ENCODE measurements at regions not wholly inside any gene's neighbourhood (a gene's known extent, or its start where the extent isn't known, plus 50 kb on each side); places are given as distances from the start of the nearest gene placed in this dataset.

- H3K27me3 ChIP-seq (ENCODE audit: control insufficient read depth in 2 of 2, insufficient read depth in 1 of 2, low read length in 1 of 2): no peaks in the 10 kb centered on the region
- H3K27ac ChIP-seq (ENCODE audit: low read depth in 1 of 2, low read length in 1 of 2): no peak overlapping the region
- no peaks in the 10 kb centered on the region for H3K9me3 ChIP-seq (ENCODE audit: control insufficient read depth in 2 of 2, insufficient read depth in 1 of 2, low read length in 1 of 2)
- no peaks in the 10 kb centered on the region for H3K4me1 ChIP-seq (ENCODE audit: control insufficient read depth in 2 of 2, insufficient read depth in 2 of 2, low read length in 2 of 2)
- no peak overlapping the region for H3K4me3 ChIP-seq (ENCODE audit: low read length in 2 of 2)
- no peaks in the 10 kb centered on the region for H3K36me3 ChIP-seq (ENCODE audit: control insufficient read depth in 2 of 2, insufficient read depth in 2 of 2, low read length in 1 of 2)
- no peak for DNase-seq (ENCODE audit: low read depth in 6 of 9, low spot score in 9 of 9)
These were observed 145.5 kb downstream of the MPP7 start for GRCh38 chr10:28157379-28157778.

DNA sequence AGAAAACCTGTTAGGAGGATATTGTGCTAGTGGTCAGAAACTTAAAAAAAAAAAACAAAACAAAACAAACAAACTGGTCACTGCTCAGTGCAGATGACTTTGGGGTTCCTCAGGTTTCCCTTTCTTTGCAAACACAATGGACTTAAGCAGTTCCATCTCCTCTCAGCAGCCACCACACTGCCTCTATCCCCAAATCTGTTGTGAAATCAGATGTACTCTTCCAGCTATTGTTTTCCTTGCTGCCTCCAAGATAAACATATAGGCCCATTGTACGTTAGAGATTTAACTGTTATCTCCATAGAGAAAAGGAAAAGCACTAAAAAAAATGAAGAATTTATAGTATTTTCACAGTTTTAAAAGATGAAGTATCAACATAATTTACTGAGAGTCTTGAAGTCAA is 147.1 kb downstream of the MPP7 start:
- no peak overlapping the region for H3K4me3 ChIP-seq (ENCODE audit: low read length in 2 of 2)
- no peaks in the 10 kb centered on the region for H3K9me3 ChIP-seq (ENCODE audit: control insufficient read depth in 2 of 2, insufficient read depth in 1 of 2, low read length in 1 of 2)
- no peaks in the 10 kb centered on the region for H3K36me3 ChIP-seq (ENCODE audit: control insufficient read depth in 2 of 2, insufficient read depth in 2 of 2, low read length in 1 of 2)
- no peaks in the 10 kb centered on the region for H3K27me3 ChIP-seq (ENCODE audit: control insufficient read depth in 2 of 2, insufficient read depth in 1 of 2, low read length in 1 of 2)
- H3K4me1 ChIP-seq (ENCODE audit: control insufficient read depth in 2 of 2, insufficient read depth in 2 of 2, low read length in 2 of 2): no peaks in the 10 kb centered on the region
- no peak for DNase-seq (ENCODE audit: low read depth in 6 of 9, low spot score in 9 of 9)
- WGBS: 93% methylated on average over 1 of the region's 1 CpG
- no peak overlapping the region for H3K27ac ChIP-seq (ENCODE audit: low read depth in 1 of 2, low read length in 1 of 2)

DNA sequence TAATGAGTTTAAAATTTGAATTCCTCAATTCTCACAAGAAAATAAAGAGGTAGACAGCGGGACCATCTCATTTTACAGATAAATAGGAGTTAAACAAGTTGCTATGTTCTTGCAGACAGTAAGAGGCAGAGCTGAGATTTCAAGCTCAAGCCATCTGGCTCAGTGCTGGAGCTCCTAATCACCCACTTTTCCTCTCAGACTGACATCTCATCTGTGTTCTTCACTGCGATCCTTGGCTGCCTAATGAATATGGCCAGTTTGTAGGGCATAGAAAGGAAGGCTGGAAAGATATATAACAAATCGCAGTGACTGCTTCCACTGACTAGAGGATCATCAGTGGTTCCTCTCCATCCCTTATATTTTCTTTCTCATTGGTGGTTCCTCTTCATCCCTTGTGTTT is 151.2 kb downstream of the MPP7 start:
- no peaks in the 10 kb centered on the region for H3K36me3 ChIP-seq (ENCODE audit: control insufficient read depth in 2 of 2, insufficient read depth in 2 of 2, low read length in 1 of 2)
- H3K27me3 ChIP-seq (ENCODE audit: control insufficient read depth in 2 of 2, insufficient read depth in 1 of 2, low read length in 1 of 2): no peaks in the 10 kb centered on the region
- DNase-seq (ENCODE audit: low read depth in 6 of 9, low spot score in 9 of 9): no peak
- no peak overlapping the region for H3K4me3 ChIP-seq (ENCODE audit: low read length in 2 of 2)
- 80% methylated on average over 3 of the region's 3 CpGs for WGBS
- no peaks in the 10 kb centered on the region for H3K4me1 ChIP-seq (ENCODE audit: control insufficient read depth in 2 of 2, insufficient read depth in 2 of 2, low read length in 2 of 2)
- H3K27ac ChIP-seq (ENCODE audit: low read depth in 1 of 2, low read length in 1 of 2): no peak overlapping the region
- no peaks in the 10 kb centered on the region for H3K9me3 ChIP-seq (ENCODE audit: control insufficient read depth in 2 of 2, insufficient read depth in 1 of 2, low read length in 1 of 2)

GRCh38 chr10:28149746-28150145 is 150.9 kb upstream of the ODAD2 start:
- H3K27me3 ChIP-seq (ENCODE audit: control insufficient read depth in 2 of 2, insufficient read depth in 1 of 2, low read length in 1 of 2): no peaks in the 10 kb centered on the region
- no peak for DNase-seq (ENCODE audit: low read depth in 6 of 9, low spot score in 9 of 9)
- no peak overlapping the region for H3K27ac ChIP-seq (ENCODE audit: low read depth in 1 of 2, low read length in 1 of 2)
- H3K4me1 ChIP-seq (ENCODE audit: control insufficient read depth in 2 of 2, insufficient read depth in 2 of 2, low read length in 2 of 2): no peaks in the 10 kb centered on the region
- no peak overlapping the region for H3K4me3 ChIP-seq (ENCODE audit: low read length in 2 of 2)
- no peaks in the 10 kb centered on the region for H3K36me3 ChIP-seq (ENCODE audit: control insufficient read depth in 2 of 2, insufficient read depth in 2 of 2, low read length in 1 of 2)
- H3K9me3 ChIP-seq (ENCODE audit: control insufficient read depth in 2 of 2, insufficient read depth in 1 of 2, low read length in 1 of 2): no peaks in the 10 kb centered on the region
- 96% methylated on average over 7 of the region's 7 CpGs for WGBS

DNA sequence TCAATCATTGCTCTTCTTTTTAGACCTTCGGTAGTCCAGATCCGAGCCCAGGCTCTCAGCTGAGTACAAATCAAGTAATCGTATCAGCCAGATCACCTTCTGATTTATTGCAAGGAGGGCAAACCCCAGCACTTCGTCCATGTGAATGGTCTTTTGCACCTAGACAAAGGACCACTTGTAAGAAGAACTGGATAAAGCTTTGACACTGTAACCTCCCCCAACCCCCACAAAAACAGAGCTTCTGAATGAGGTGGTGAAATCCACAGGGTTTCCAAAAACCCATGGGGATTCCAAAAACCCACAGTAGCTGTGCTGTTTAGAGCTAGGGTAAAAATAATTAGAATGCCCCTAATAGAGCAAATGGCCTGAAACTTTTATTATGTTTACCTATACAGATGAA is 148.8 kb upstream of the ODAD2 start:
- H3K9me3 ChIP-seq (ENCODE audit: control insufficient read depth in 2 of 2, insufficient read depth in 1 of 2, low read length in 1 of 2): no peaks in the 10 kb centered on the region
- no peak for DNase-seq (ENCODE audit: low read depth in 6 of 9, low spot score in 9 of 9)
- no peaks in the 10 kb centered on the region for H3K36me3 ChIP-seq (ENCODE audit: control insufficient read depth in 2 of 2, insufficient read depth in 2 of 2, low read length in 1 of 2)
- H3K4me3 ChIP-seq (ENCODE audit: low read length in 2 of 2): no peak overlapping the region
- H3K4me1 ChIP-seq (ENCODE audit: control insufficient read depth in 2 of 2, insufficient read depth in 2 of 2, low read length in 2 of 2): no peaks in the 10 kb centered on the region
- H3K27ac ChIP-seq (ENCODE audit: low read depth in 1 of 2, low read length in 1 of 2): no peak overlapping the region
- WGBS: 96% methylated on average over 4 of the region's 4 CpGs
- no peaks in the 10 kb centered on the region for H3K27me3 ChIP-seq (ENCODE audit: control insufficient read depth in 2 of 2, insufficient read depth in 1 of 2, low read length in 1 of 2)

- WGBS: 96% methylated on average over 2 of the region's 2 CpGs
- Histone ChIP-seq H3K36me3 (ENCODE audit: control insufficient read depth in 2 of 2, insufficient read depth in 2 of 2, low read length in 1 of 2) (no peaks in the 10 kb centered on the region), H3K27ac (ENCODE audit: low read depth in 1 of 2, low read length in 1 of 2) (no peak overlapping the region), H3K27me3 (ENCODE audit: control insufficient read depth in 2 of 2, insufficient read depth in 1 of 2, low read length in 1 of 2) (no peaks in the 10 kb centered on the region), H3K4me3 (ENCODE audit: low read length in 2 of 2) (no peak overlapping the region), H3K9me3 (ENCODE audit: control insufficient read depth in 2 of 2, insufficient read depth in 1 of 2, low read length in 1 of 2) (no peaks in the 10 kb centered on the region), H3K4me1 (ENCODE audit: control insufficient read depth in 2 of 2, insufficient read depth in 2 of 2, low read length in 2 of 2) (no peaks in the 10 kb centered on the region)
- no peak for DNase-seq (ENCODE audit: low read depth in 6 of 9, low spot score in 9 of 9)
These were observed 140.3 kb upstream of the ODAD2 start for GRCh38 chr10:28139138-28139537.

DNA sequence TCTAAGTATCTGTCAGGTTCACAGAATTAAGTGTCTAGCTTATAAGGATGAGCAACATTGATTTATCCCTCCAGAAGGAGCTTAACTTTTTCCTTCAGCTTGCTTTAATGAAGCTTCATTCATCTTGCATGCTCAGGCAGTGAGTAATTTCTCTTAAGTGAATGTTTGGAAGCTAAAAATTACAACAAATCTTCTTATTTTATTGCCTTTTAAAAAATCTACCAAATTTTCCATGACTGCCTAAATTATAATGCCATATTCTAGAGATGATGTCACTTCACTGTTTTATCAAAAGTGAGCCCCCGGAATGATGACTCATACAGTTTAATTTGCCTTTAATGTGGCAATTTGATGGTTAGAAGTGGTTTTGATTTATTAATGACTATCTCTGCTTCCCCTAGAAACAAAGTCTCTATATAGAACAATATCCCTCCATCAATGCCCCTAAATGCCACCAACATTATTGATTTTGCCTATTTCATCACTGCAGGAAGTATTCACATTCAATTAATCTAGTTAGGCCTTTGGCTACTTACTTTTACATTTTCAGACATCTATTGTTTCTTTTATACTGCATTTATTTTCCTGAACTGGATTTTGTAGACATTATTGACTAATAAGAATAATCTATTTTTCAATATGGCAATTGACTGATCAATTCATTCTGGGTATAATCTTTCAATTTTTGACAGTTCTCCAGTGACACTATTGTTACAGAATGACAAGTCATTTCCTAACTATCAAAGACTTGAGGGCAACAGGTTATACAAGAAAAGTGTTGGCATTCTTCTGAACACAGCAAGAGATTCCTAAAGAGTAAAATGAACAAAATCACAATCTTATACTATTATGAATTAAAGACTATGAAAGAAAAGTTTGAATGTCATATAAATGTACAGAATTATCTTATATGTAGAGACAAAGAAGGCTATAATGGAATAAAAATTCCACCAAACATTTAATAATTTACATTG is 139.3 kb upstream of the ODAD2 start:
- 95% methylated on average over 1 of the region's 1 CpG for WGBS
- Histone ChIP-seq H3K27ac (ENCODE audit: low read depth in 1 of 2, low read length in 1 of 2) (no peak overlapping the region), H3K4me3 (ENCODE audit: low read length in 2 of 2) (no peak overlapping the region), H3K27me3 (ENCODE audit: control insufficient read depth in 2 of 2, insufficient read depth in 1 of 2, low read length in 1 of 2) (no peaks in the 10 kb centered on the region), H3K9me3 (ENCODE audit: control insufficient read depth in 2 of 2, insufficient read depth in 1 of 2, low read length in 1 of 2) (no peaks in the 10 kb centered on the region), H3K36me3 (ENCODE audit: control insufficient read depth in 2 of 2, insufficient read depth in 2 of 2, low read length in 1 of 2) (no peaks in the 10 kb centered on the region), H3K4me1 (ENCODE audit: control insufficient read depth in 2 of 2, insufficient read depth in 2 of 2, low read length in 2 of 2) (no peaks in the 10 kb centered on the region)
- DNase-seq (ENCODE audit: low read depth in 6 of 9, low spot score in 9 of 9): no peak

GRCh38 chr10:28135258-28135657 is 136.4 kb upstream of the ODAD2 start:
- Histone ChIP-seq H3K4me3 (ENCODE audit: low read length in 2 of 2) (no peak overlapping the region), H3K9me3 (ENCODE audit: control insufficient read depth in 2 of 2, insufficient read depth in 1 of 2, low read length in 1 of 2) (no peaks in the 10 kb centered on the region), H3K36me3 (ENCODE audit: control insufficient read depth in 2 of 2, insufficient read depth in 2 of 2, low read length in 1 of 2) (no peaks in the 10 kb centered on the region), H3K4me1 (ENCODE audit: control insufficient read depth in 2 of 2, insufficient read depth in 2 of 2, low read length in 2 of 2) (no peaks in the 10 kb centered on the region), H3K27ac (ENCODE audit: low read depth in 1 of 2, low read length in 1 of 2) (no peak overlapping the region), H3K27me3 (ENCODE audit: control insufficient read depth in 2 of 2, insufficient read depth in 1 of 2, low read length in 1 of 2) (no peaks in the 10 kb centered on the region)
- DNase-seq (ENCODE audit: low read depth in 6 of 9, low spot score in 9 of 9): no peak

- H3K27ac ChIP-seq (ENCODE audit: low read depth in 1 of 2, low read length in 1 of 2): no peak overlapping the region
- DNase-seq (ENCODE audit: low read depth in 6 of 9, low spot score in 9 of 9): no peak
- no peaks in the 10 kb centered on the region for H3K9me3 ChIP-seq (ENCODE audit: control insufficient read depth in 2 of 2, insufficient read depth in 1 of 2, low read length in 1 of 2)
- H3K36me3 ChIP-seq (ENCODE audit: control insufficient read depth in 2 of 2, insufficient read depth in 2 of 2, low read length in 1 of 2): no peaks in the 10 kb centered on the region
- H3K27me3 ChIP-seq (ENCODE audit: control insufficient read depth in 2 of 2, insufficient read depth in 1 of 2, low read length in 1 of 2): no peaks in the 10 kb centered on the region
- 92% methylated on average over 3 of the region's 3 CpGs for WGBS
- H3K4me1 ChIP-seq (ENCODE audit: control insufficient read depth in 2 of 2, insufficient read depth in 2 of 2, low read length in 2 of 2): no peaks in the 10 kb centered on the region
- no peak overlapping the region for H3K4me3 ChIP-seq (ENCODE audit: low read length in 2 of 2)
These were observed 131.4 kb upstream of the ODAD2 start for GRCh38 chr10:28130267-28130666.
